ENCODE measurements at regions not wholly inside any gene's neighbourhood (a gene's known extent, or its start where the extent isn't known, plus 50 kb on each side); places are given as distances from the start of the nearest gene placed in this dataset.

GRCh38 chr1:11590395-11590794 lies 63.8 kb downstream of the FBXO2 start:
- Histone ChIP-seq H3K36me3 (no peaks in the 10 kb centered on the region), H3K4me1 (peaks cover 0 to 8% (median 3%) of the 10 kb centered on the region in 4 donors), H3K4me3 (no peak overlapping the region), H3K9me3 (no peaks in the 10 kb centered on the region), H3K27ac (no peak overlapping the region), H3K27me3 (no peaks in the 10 kb centered on the region)
- TF ChIP-seq POLR2A (IDR thresholded peaks at IDR 0.05) (no peak), EP300 (IDR thresholded peaks at IDR 0.05) (no peak), POLR2AphosphoS5 (IDR thresholded peaks at IDR 0.05) (no peak)
- TF ChIP-seq, protein P1, sequence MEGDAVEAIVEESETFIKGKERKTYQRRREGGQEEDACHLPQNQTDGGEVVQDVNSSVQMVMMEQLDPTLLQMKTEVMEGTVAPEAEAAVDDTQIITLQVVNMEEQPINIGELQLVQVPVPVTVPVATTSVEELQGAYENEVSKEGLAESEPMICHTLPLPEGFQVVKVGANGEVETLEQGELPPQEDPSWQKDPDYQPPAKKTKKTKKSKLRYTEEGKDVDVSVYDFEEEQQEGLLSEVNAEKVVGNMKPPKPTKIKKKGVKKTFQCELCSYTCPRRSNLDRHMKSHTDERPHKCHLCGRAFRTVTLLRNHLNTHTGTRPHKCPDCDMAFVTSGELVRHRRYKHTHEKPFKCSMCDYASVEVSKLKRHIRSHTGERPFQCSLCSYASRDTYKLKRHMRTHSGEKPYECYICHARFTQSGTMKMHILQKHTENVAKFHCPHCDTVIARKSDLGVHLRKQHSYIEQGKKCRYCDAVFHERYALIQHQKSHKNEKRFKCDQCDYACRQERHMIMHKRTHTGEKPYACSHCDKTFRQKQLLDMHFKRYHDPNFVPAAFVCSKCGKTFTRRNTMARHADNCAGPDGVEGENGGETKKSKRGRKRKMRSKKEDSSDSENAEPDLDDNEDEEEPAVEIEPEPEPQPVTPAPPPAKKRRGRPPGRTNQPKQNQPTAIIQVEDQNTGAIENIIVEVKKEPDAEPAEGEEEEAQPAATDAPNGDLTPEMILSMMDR (IDR thresholded peaks at IDR 0.05) = no peak
- WGBS, 2 donors = 65 to 67% methylated on average over 3 of the region's 3 CpGs
- ATAC-seq (ENCODE audit: low FRiP score in 2 of 2) (no peak), DNase-seq (no peak)
